Panc1 (cell line): ENCODE measurements at regions not wholly inside any gene's neighbourhood (a gene's known extent, or its start where the extent isn't known, plus 50 kb on each side); places are given as distances from the start of the nearest gene placed in this dataset.

Experiments used
- ATAC-seq: fragments of 200-7000 bp; cut with Tn5 transposase; 2 replicates; pipeline ENCODE4 v1.9.1; 2020; ENCODE audit warnings: mild to moderate bottlenecking, moderate library complexity
- BruUV-seq: library from RNA; stranded (reverse); fragments of 400-500 nt; replicated peaks from 2 replicates; lab custom pipeline; 2021; lab: Mats Ljungman, UMichigan
- CTCF ChIA-PET: fragments of 300-600 bp; sonication (Branson Sonifier 250); formaldehyde crosslinking; loops from one replicate; lab custom pipeline; 2022; ENCODE audit warnings: antibody characterized with exemption; lab: Charles Lee
- POLR2A ChIA-PET: fragments of 300-600 bp; sonication (Branson Sonifier 250); formaldehyde crosslinking; loops from one replicate; lab custom pipeline; 2022; ENCODE audit warnings: antibody characterized with exemption; lab: Charles Lee
- DNase-seq: peaks from one replicate; pipeline ENCODE4 v3.0.0-alpha.2; 2010; ENCODE audit warnings: low read depth, low spot score
- H3K27ac ChIP-seq: 2 replicates; pipeline ENCODE4 v1.5.1; 2011; ENCODE audit warnings: mild to moderate bottlenecking, low read length, inconsistent platforms
- H3K27me3 ChIP-seq: fragments of 200-500 bp; sonication (Bioruptor generic); 2 replicates; pipeline ENCODE4 v1.6.0; 2014; ENCODE audit warnings: low read length, inconsistent platforms; ENCODE audit not compliant: control insufficient read depth, insufficient read depth
- H3K36me3 ChIP-seq: fragments of 200-500 bp; sonication (Bioruptor generic); 2 replicates; pipeline ENCODE4 v1.5.1; 2014; ENCODE audit warnings: inconsistent platforms, mild to moderate bottlenecking, low read length, moderate library complexity; ENCODE audit not compliant: control insufficient read depth, insufficient read depth
- H3K4me1 ChIP-seq: 2 replicates; pipeline ENCODE4 v1.5.1; 2011; ENCODE audit warnings: inconsistent platforms, mild to moderate bottlenecking, low read length, moderate library complexity; ENCODE audit not compliant: control insufficient read depth, insufficient read depth
- H3K4me3 ChIP-seq, 2 experiments: 2 replicates each; pipeline ENCODE4 v1.5.1; 2011 to 2012; ENCODE audit warnings: low read depth in 2 of 2, low read length in 2 of 2, mild to moderate bottlenecking in 2 of 2, inconsistent platforms in 1 of 2, moderate library complexity in 1 of 2
- H3K9me3 ChIP-seq: fragments of 200-500 bp; sonication (Bioruptor generic); 2 replicates; pipeline ENCODE4 v1.5.1; 2014; ENCODE audit warnings: low read depth, mild to moderate bottlenecking, inconsistent platforms, low read length, moderate library complexity; ENCODE audit not compliant: control insufficient read depth, insufficient read depth
- POLR2AphosphoS5 ChIP-seq: IDR thresholded peaks from 2 replicates; pipeline ENCODE4 v1.6.1; 2012; ENCODE audit warnings: mild to moderate bottlenecking, low read depth, low read length, moderate library complexity
- SIN3A ChIP-seq: IDR thresholded peaks from 2 replicates; pipeline ENCODE4 v1.6.1; 2012; ENCODE audit warnings: low read depth, mild to moderate bottlenecking, low read length, moderate library complexity, borderline replicate concordance; ENCODE audit not compliant: insufficient read depth
- TCF7L2 ChIP-seq: IDR thresholded peaks from 2 replicates; pipeline ENCODE4 v1.6.1; 2011; ENCODE audit warnings: mild to moderate bottlenecking, low read depth, low read length, inconsistent platforms
- in situ Hi-C: cut with HindIII; loops from 2 replicates; pipeline ENCODE4 v1.10.0; 2016; ENCODE audit warnings: low sequenced_read_pairs, low pct_unique_long_range_greater_than_20kb
- intact Hi-C: fragments of 100-400 bp; cut with micrococcal nuclease; formaldehyde crosslinking; loops from one replicate; pipeline ENCODE4 v1.10.0; 2022; ENCODE audit not compliant: unreplicated experiment
- TF ChIP-seq, protein P1 (sequence below), 2 experiments: IDR thresholded peaks; 2 replicates each; pipeline ENCODE4 v1.6.1; 2011 to 2012; ENCODE audit warnings: low read depth in 2 of 2, control low read depth in 1 of 2, low read length in 1 of 2, mild to moderate bottlenecking in 1 of 2, moderate library complexity in 1 of 2; ENCODE audit not compliant: insufficient read depth in 1 of 2
- TF ChIP-seq, protein P2 (sequence below): fragments of 450-650 bp; IDR thresholded peaks from 2 replicates; pipeline ENCODE4 v1.5.1; 2017; ENCODE audit warnings: mild to moderate bottlenecking

DNA sequence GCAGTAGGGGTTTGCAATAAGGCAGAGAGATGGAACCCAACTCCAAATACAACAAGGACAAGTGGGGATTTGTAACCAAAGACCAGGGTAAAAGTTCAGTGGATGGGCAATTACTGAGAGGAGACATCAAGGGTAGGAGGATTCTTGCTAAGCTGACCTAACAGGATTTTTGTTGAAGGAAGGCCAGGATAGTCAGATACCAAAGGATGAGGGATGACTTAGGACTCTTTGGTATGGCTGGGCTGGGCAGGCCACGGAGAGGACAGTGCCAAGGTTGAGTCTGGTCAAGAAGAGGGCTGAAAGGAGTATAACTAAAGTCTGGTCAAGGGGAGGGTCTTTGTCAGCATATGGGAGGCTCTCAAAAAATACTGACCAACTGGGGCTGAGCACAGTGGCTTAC is 85.3 kb upstream of the UBE2E2 start:
- Histone ChIP-seq H3K4me1 (peaks cover 3% of the 10 kb centered on the region; the same call in 1 of the 2 replicates), H3K4me3 (no peak overlapping the region), H3K27me3 (peaks cover 9% of the 10 kb centered on the region), H3K36me3 (no peaks in the 10 kb centered on the region), H3K27ac (no peak overlapping the region), H3K9me3 (no peaks in the 10 kb centered on the region)
- DNase-seq (no peak), ATAC-seq (no peak)
- POLR2A ChIA-PET, result no interaction called here
- BruUV-seq, result no TSS peak
- no peak for TF ChIP-seq SIN3A
- no peak for TF ChIP-seq POLR2AphosphoS5
- no peak for TF ChIP-seq TCF7L2
- TF ChIP-seq, protein P1, sequence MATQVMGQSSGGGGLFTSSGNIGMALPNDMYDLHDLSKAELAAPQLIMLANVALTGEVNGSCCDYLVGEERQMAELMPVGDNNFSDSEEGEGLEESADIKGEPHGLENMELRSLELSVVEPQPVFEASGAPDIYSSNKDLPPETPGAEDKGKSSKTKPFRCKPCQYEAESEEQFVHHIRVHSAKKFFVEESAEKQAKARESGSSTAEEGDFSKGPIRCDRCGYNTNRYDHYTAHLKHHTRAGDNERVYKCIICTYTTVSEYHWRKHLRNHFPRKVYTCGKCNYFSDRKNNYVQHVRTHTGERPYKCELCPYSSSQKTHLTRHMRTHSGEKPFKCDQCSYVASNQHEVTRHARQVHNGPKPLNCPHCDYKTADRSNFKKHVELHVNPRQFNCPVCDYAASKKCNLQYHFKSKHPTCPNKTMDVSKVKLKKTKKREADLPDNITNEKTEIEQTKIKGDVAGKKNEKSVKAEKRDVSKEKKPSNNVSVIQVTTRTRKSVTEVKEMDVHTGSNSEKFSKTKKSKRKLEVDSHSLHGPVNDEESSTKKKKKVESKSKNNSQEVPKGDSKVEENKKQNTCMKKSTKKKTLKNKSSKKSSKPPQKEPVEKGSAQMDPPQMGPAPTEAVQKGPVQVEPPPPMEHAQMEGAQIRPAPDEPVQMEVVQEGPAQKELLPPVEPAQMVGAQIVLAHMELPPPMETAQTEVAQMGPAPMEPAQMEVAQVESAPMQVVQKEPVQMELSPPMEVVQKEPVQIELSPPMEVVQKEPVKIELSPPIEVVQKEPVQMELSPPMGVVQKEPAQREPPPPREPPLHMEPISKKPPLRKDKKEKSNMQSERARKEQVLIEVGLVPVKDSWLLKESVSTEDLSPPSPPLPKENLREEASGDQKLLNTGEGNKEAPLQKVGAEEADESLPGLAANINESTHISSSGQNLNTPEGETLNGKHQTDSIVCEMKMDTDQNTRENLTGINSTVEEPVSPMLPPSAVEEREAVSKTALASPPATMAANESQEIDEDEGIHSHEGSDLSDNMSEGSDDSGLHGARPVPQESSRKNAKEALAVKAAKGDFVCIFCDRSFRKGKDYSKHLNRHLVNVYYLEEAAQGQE (IDR thresholded peaks at IDR 0.05; ENCODE audit: insufficient read depth in 1 of 2, low read depth in 2 of 2, low read length in 1 of 2), result no peak
- TF ChIP-seq, protein P2, sequence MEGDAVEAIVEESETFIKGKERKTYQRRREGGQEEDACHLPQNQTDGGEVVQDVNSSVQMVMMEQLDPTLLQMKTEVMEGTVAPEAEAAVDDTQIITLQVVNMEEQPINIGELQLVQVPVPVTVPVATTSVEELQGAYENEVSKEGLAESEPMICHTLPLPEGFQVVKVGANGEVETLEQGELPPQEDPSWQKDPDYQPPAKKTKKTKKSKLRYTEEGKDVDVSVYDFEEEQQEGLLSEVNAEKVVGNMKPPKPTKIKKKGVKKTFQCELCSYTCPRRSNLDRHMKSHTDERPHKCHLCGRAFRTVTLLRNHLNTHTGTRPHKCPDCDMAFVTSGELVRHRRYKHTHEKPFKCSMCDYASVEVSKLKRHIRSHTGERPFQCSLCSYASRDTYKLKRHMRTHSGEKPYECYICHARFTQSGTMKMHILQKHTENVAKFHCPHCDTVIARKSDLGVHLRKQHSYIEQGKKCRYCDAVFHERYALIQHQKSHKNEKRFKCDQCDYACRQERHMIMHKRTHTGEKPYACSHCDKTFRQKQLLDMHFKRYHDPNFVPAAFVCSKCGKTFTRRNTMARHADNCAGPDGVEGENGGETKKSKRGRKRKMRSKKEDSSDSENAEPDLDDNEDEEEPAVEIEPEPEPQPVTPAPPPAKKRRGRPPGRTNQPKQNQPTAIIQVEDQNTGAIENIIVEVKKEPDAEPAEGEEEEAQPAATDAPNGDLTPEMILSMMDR, result no peak
- CTCF ChIA-PET, result no interaction called here
- intact Hi-C loops, result no loop called here
- in situ Hi-C loops, result no loop called here

GRCh38 chr3:23127196-23127595 is 75.9 kb upstream of the UBE2E2 start:
- Histone ChIP-seq H3K27ac (no peak overlapping the region), H3K27me3 (peaks cover 4% of the 10 kb centered on the region), H3K4me3 (no peak overlapping the region), H3K9me3 (no peaks in the 10 kb centered on the region), H3K36me3 (no peaks in the 10 kb centered on the region), H3K4me1 (no peaks in the 10 kb centered on the region)
- intact Hi-C loops (no loop called here), in situ Hi-C loops (no loop called here)
- no TSS peak for BruUV-seq
- ChIA-PET CTCF (no interaction called here), POLR2A (no interaction called here)
- DNase-seq (no peak), ATAC-seq (no peak)
- TF ChIP-seq POLR2AphosphoS5 (no peak), SIN3A (no peak), TCF7L2 (no peak)
- TF ChIP-seq, protein P1 (IDR thresholded peaks at IDR 0.05; ENCODE audit: insufficient read depth in 1 of 2, low read depth in 2 of 2, low read length in 1 of 2), result no peak
- TF ChIP-seq, protein P2, result no peak
